CD4-positive, alpha-beta T cell treated with Interleukin-6 for 4 hours (primary cell): ENCODE measurements at regions not wholly inside any gene's neighbourhood (a gene's known extent, or its start where the extent isn't known, plus 50 kb on each side); places are given as distances from the start of the nearest gene placed in this dataset.
"Not testable (repeated sequence)": the region's sequence is repeated elsewhere in the genome, so short reads cannot be mapped to it uniquely, and the experiment has no call there.

Experiments used
- DNase-seq: peaks from one replicate; pipeline ENCODE4 v3.0.0-alpha.2; 2020; ENCODE audit warnings: mixed read lengths

GRCh38 chr1:221029981-221030649 is 150.9 kb downstream of the HLX start:
- DNase-seq: no peak

- DNase-seq: no peak
Measured at GRCh38 chr1:221030990-221031389, 151.7 kb downstream of the HLX start.

GRCh38 chr1:221031458-221032203 is 152.4 kb downstream of the HLX start:
- DNase-seq: no peak

- no peak for DNase-seq
Measured at GRCh38 chr1:221032204-221032585, 153.0 kb downstream of the HLX start.

- DNase-seq: no peak
Measured at GRCh38 chr1:221032637-221033280, 153.5 kb downstream of the HLX start.

GRCh38 chr1:221035662-221036153 is 156.5 kb downstream of the HLX start:
- no peak for DNase-seq

- no peak for DNase-seq
Measured at GRCh38 chr1:221039616-221040015, 160.4 kb downstream of the HLX start.

- DNase-seq: no peak
Measured at GRCh38 chr1:221040101-221040500, 160.9 kb downstream of the HLX start.

- DNase-seq: no peak
Measured at GRCh38 chr1:221040691-221041285, 161.5 kb downstream of the HLX start.

GRCh38 chr1:221044538-221044937 is 165.3 kb downstream of the HLX start:
- DNase-seq: no peak

GRCh38 chr1:221045151-221045550 is 165.9 kb downstream of the HLX start:
- DNase-seq: no peak

- no peak for DNase-seq
Measured at GRCh38 chr1:221045842-221046831, 166.9 kb downstream of the HLX start.

- DNase-seq: not testable (repeated sequence)
Measured at GRCh38 chr1:221051391-221051790, 172.1 kb downstream of the HLX start.

- DNase-seq: no peak
Measured at GRCh38 chr1:221053889-221054288, 174.6 kb downstream of the HLX start.

GRCh38 chr1:221059506-221059905 is 180.3 kb downstream of the HLX start:
- DNase-seq: no peak

GRCh38 chr1:221063651-221064050 is 184.4 kb downstream of the HLX start:
- no peak for DNase-seq

- DNase-seq: no peak
Measured at GRCh38 chr1:221066351-221067001, 187.2 kb downstream of the HLX start.

- no peak for DNase-seq
Measured at GRCh38 chr1:221067721-221068120, 188.5 kb downstream of the HLX start.

GRCh38 chr1:221069178-221069903 is 190.1 kb downstream of the HLX start:
- no peak for DNase-seq

- DNase-seq: no peak
Measured at GRCh38 chr1:221069986-221070385, 190.7 kb downstream of the HLX start.

- no peak for DNase-seq
Measured at GRCh38 chr1:221071777-221072176, 192.5 kb downstream of the HLX start.
